Kidney epithelial cell (primary cell): ENCODE measurements at regions not wholly inside any gene's neighbourhood (a gene's known extent, or its start where the extent isn't known, plus 50 kb on each side); places are given as distances from the start of the nearest gene placed in this dataset.
"Not testable (repeated sequence)": the region's sequence is repeated elsewhere in the genome, so short reads cannot be mapped to it uniquely, and the experiment has no call there.

Experiments used
- DNase-seq: peaks from one replicate; pipeline ENCODE4 v3.0.0-alpha.2; 2010; ENCODE audit warnings: low read depth
- H3K27me3 ChIP-seq: 2 replicates; pipeline ENCODE4 v1.6.0; 2011; ENCODE audit warnings: low read length; ENCODE audit not compliant: control insufficient read depth, insufficient read depth
- H3K36me3 ChIP-seq: 2 replicates; pipeline ENCODE4 v1.5.1; 2011; ENCODE audit warnings: low read length; ENCODE audit not compliant: control insufficient read depth, insufficient read depth
- H3K4me3 ChIP-seq: 2 replicates; pipeline ENCODE4 v1.5.1; 2011; ENCODE audit warnings: low read depth, mild to moderate bottlenecking, control low read depth, low read length
- CTCF ChIP-seq: IDR thresholded peaks from 2 replicates; pipeline ENCODE4 v1.5.1; 2011; ENCODE audit warnings: mild to moderate bottlenecking, moderate library complexity, low read length, control low read depth, inconsistent platforms; ENCODE audit not compliant: insufficient read depth, poor library complexity, severe bottlenecking

DNA sequence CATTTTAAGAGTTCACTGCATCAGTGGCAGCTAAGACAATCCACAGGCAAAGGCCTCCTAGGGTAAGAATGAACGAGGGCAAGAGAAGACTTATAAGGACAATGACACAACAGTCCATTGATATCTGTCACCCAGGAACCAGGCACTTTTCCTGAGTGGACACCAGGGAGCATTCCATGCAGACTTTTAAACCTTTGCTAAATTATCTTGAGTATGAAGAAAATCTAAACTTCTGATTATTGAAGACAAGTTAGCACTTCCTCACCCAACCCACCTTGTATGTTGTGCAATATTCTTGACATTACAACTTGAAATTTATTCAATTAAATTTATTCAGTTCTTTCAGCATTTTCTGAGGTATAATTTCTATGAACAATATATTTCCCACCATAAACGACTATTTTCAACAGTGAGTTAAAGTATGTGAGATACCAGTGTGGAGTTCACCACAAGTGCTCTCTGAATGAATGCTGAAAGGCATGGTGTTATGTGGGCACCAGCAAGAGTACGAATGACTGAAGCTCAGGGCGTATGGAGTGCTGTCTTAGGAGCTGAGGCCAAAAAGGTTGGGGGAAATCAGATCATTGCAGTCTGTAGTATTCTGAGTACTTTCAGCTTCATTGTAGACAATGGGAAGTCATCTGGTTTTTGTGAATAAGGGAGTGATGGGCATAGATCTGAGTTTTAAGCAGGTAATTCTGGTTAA is 124.3 kb upstream of the LMNTD1 start:
- DNase-seq: no peak
- Histone ChIP-seq H3K36me3 (no peaks in the 10 kb centered on the region), H3K4me3 (no peak overlapping the region), H3K27me3 (no peaks in the 10 kb centered on the region)
- no peak for TF ChIP-seq CTCF

- Histone ChIP-seq H3K4me3 (no peak overlapping the region), H3K27me3 (no peaks in the 10 kb centered on the region), H3K36me3 (no peaks in the 10 kb centered on the region)
- no peak for DNase-seq
- TF ChIP-seq CTCF: no peak
Observed at GRCh38 chr12:25681580-25681979, 128.5 kb upstream of the LMNTD1 start.

GRCh38 chr12:25682421-25682820 is 129.3 kb upstream of the LMNTD1 start:
- Histone ChIP-seq H3K36me3 (no peaks in the 10 kb centered on the region), H3K27me3 (no peaks in the 10 kb centered on the region), H3K4me3 (no peak overlapping the region)
- no peak for TF ChIP-seq CTCF
- DNase-seq: no peak

DNA sequence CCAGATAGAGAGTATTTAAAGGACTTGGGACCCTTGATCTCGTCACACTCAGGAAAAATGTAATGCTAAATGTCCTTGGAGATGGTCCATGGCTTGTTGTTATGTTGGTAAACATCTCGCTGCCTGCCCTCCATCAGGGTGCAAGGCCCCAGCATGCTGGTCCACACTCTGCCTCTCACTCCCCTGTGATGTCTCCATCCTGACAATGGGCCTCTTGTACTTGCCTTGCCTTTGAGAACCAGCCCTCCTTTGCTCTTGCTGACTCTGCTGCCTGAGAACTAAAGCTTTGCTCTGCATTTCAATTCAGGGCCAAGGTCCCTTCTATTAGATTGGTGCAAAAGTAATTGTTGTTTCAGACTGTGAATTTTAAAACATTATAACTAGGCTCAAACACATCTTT is 131.0 kb upstream of the LMNTD1 start:
- Histone ChIP-seq H3K4me3 (no peak overlapping the region), H3K27me3 (no peaks in the 10 kb centered on the region), H3K36me3 (no peaks in the 10 kb centered on the region)
- no peak for DNase-seq
- TF ChIP-seq CTCF: no peak

GRCh38 chr12:25686351-25686750 is 133.3 kb upstream of the LMNTD1 start:
- H3K27me3 ChIP-seq: no peaks in the 10 kb centered on the region
- DNase-seq: no peak
- H3K36me3 ChIP-seq: no peaks in the 10 kb centered on the region
- no peak for TF ChIP-seq CTCF
- no peak overlapping the region for H3K4me3 ChIP-seq

GRCh38 chr12:25687226-25687625 is 134.1 kb upstream of the LMNTD1 start:
- DNase-seq: no peak
- Histone ChIP-seq H3K4me3 (no peak overlapping the region), H3K36me3 (no peaks in the 10 kb centered on the region), H3K27me3 (no peaks in the 10 kb centered on the region)
- TF ChIP-seq CTCF: no peak

DNA sequence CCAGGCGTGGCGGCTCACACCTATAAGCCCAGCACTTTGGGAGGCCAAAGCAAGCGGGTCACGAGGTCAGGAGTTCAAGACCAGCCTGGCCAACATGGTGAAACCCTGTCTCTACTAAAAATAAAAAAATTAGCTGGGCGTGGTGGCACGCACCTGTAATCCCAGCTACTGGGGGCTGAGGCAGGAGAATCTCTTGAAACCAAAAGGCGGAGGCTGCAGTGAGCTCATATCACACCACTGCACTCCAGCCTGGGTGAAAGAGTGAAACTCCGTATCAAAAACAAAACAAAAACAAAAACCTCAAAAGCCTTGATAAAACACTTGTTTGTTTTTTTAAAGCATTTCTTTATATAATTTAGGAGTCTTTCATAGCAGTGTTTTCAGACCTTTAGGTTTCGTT is 135.8 kb upstream of the LMNTD1 start:
- H3K27me3 ChIP-seq, H3K36me3 ChIP-seq, H3K4me3 ChIP-seq, DNase-seq: not testable (repeated sequence)
